Esophagus squamous epithelium (tissue), 4 donors: ENCODE measurements at regions not wholly inside any gene's neighbourhood (a gene's known extent, or its start where the extent isn't known, plus 50 kb on each side); places are given as distances from the start of the nearest gene placed in this dataset.

ENCODE experiments used
- CTCF ChIP-seq, 6 experiments: fragments of 450-650 bp in 4 of 6; fragments of 200-600 bp in 2 of 6; sonication (generic) in 2 of 6; IDR thresholded peaks; one replicate each; pipeline ENCODE4 v1.5.1; 2016 to 2019; ENCODE audit warnings: antibody characterized with exemption in 6 of 6, mild to moderate bottlenecking in 4 of 6, moderate library complexity in 4 of 6
- POLR2A ChIP-seq, 4 donors: fragments of 450-650 bp; IDR thresholded peaks; one replicate each; pipeline ENCODE4 v1.6.1; 2017; ENCODE audit warnings: antibody characterized with exemption in 4 of 4, mild to moderate bottlenecking in 4 of 4, moderate library complexity in 3 of 4

GRCh38 chr5:106956187-106956586 is 714.5 kb downstream of the EFNA5 start:
- no peak for TF ChIP-seq CTCF (IDR thresholded peaks at IDR 0.05)
- no peak for TF ChIP-seq POLR2A (IDR thresholded peaks at IDR 0.05)
